ENCODE measurements at regions not wholly inside any gene's neighbourhood (a gene's known extent, or its start where the extent isn't known, plus 50 kb on each side); places are given as distances from the start of the nearest gene placed in this dataset.

GRCh38 chr19:31586282-31586681 lies 237.0 kb upstream of the TSHZ3 start:
- TF ChIP-seq CTCF (IDR thresholded peaks at IDR 0.05) (no peak), POLR2A (IDR thresholded peaks at IDR 0.05) (no peak)
